ENCODE measurements at regions not wholly inside any gene's neighbourhood (a gene's known extent, or its start where the extent isn't known, plus 50 kb on each side); places are given as distances from the start of the nearest gene placed in this dataset.

DNA sequence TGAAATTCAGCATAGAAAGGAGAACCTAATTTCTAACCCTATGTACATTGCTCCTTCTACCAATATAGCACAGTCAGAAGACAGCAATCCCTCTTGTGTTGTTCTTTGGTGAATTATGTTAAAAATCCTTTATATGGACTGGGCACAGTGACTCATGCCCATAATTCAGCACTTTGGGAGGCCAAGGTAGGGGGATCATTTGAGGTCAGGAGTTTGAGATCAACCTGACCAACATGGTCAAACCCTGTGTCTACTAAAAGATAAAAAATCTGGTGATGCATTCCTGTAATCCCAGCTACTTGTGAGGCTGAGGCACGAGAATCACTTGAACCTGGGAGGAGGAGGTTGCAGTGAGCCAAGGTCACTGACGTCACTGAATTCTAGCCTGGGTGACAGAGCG, 195.6 kb downstream of the TMX3 start:
- TF ChIP-seq POLR2A (IDR thresholded peaks at IDR 0.05) = no peak
- TF ChIP-seq, protein P1, sequence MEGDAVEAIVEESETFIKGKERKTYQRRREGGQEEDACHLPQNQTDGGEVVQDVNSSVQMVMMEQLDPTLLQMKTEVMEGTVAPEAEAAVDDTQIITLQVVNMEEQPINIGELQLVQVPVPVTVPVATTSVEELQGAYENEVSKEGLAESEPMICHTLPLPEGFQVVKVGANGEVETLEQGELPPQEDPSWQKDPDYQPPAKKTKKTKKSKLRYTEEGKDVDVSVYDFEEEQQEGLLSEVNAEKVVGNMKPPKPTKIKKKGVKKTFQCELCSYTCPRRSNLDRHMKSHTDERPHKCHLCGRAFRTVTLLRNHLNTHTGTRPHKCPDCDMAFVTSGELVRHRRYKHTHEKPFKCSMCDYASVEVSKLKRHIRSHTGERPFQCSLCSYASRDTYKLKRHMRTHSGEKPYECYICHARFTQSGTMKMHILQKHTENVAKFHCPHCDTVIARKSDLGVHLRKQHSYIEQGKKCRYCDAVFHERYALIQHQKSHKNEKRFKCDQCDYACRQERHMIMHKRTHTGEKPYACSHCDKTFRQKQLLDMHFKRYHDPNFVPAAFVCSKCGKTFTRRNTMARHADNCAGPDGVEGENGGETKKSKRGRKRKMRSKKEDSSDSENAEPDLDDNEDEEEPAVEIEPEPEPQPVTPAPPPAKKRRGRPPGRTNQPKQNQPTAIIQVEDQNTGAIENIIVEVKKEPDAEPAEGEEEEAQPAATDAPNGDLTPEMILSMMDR (IDR thresholded peaks at IDR 0.05) = no peak
